ENCODE measurements at regions not wholly inside any gene's neighbourhood (a gene's known extent, or its start where the extent isn't known, plus 50 kb on each side); places are given as distances from the start of the nearest gene placed in this dataset.

DNA sequence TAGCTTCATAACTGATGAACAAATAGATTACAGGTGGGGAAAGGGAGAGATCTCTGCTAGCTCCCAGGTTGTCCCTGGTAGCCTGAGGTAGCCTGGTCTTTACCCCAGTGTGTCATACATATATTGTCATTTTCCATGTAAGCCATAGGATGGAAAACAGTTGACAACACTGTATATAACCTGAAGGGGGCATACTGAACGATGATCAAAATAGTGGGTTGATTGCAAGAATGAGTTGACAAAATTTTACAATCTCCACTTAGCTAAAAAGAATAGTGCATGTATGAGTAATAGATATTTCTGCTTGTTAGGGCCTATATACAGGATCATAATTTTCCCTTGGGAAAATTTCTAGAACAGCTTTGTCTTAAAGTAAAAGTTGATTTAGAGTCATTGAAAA is 304.1 kb upstream of the HAND2 start:
- DNase-seq = no peak

DNA sequence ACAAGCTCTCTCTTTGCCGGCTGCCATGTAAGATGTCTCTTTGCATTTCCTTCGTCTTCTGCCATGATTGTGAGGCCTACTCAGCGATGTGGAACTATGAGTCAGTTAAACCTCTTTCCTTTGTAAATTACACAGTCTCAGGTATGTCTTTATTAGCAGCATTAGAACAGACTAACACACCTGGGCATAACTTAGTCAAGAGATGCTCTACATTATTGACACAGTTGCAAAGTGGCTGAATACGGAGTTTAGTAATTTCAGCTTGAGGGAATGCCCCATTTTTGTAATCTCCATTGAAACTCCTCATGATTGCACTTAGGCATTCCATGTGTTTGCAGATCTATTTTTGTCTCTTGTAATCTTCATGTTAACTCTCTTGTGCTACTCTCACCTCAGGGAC is 299.5 kb upstream of the HAND2 start:
- no peak for DNase-seq

DNA sequence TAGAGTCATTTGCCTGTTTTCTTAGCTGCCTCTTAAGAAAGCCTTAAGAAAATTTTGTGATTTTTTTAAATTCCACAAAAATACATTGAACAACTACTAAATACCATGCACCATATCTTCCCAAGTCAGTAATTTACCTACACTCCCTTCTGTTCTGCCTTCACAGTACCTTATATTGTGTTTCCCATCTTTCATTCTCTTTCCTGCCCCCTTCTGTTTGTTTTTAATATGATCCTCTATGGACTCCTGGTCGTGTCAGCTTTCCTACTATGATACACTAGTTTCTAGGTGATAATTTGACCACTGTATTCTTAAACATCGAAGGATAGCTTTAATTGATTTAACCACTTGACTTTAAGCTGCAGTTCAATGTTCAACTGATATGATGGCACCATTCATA is 297.7 kb upstream of the HAND2 start:
- no peak for DNase-seq

- DNase-seq = no peak
These were observed 291.8 kb upstream of the HAND2 start for GRCh38 chr4:173821876-173822275.

DNA sequence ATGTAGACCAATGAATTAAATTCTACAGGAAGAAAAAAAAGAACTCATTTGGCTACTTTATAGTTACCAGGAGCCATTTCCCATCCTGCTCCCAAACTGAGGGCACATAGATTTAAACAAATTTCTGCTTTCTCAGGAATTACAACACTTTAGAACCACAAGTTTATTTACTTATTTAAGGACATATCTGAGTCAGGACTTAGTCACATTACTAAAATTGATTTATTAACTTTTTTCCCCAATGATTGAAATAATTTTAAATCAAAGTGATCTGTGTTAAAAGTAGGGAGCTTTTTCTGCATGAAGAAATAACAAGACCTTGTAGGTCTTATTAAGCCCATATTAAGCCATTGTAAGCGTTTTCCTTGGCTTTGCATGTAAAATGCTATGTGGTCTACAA is 291.0 kb upstream of the HAND2 start:
- no peak for DNase-seq

- no peak for DNase-seq
These were observed 277.3 kb upstream of the HAND2 start for GRCh38 chr4:173807347-173807746.

DNA sequence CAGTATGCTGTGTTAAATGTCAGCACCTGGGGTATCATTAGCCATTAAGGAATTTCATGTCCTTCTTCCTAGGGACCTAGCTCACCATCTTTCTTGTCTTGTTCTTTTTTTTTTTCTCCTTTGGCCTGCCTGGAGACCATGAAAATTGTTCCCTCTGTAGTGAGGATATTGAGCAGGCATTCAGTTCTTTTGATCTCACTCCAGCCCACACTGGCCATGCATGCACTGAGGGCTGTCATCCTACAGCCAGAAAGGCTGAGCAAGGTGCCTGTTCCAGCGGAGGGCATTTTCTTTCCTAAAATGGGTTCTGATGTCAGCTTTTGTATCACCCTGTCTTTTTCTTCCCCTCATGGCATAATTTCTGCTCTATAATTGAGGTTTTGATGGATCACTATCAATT is 275.9 kb upstream of the HAND2 start:
- DNase-seq = no peak

- DNase-seq = no peak
These were observed 272.6 kb upstream of the HAND2 start for GRCh38 chr4:173802662-173803022.

GRCh38 chr4:173801876-173802661 is 272.0 kb upstream of the HAND2 start:
- no peak for DNase-seq

- no peak for DNase-seq
These were observed 271.3 kb upstream of the HAND2 start for GRCh38 chr4:173801361-173801760.

- DNase-seq = no peak
These were observed 267.3 kb upstream of the HAND2 start for GRCh38 chr4:173797296-173797695.

- no peak for DNase-seq
These were observed 264.6 kb upstream of the HAND2 start for GRCh38 chr4:173794662-173795061.

GRCh38 chr4:173793937-173794510 is 264.0 kb upstream of the HAND2 start:
- no peak for DNase-seq

GRCh38 chr4:173782660-173783059 is 252.6 kb upstream of the HAND2 start:
- DNase-seq = no peak

DNA sequence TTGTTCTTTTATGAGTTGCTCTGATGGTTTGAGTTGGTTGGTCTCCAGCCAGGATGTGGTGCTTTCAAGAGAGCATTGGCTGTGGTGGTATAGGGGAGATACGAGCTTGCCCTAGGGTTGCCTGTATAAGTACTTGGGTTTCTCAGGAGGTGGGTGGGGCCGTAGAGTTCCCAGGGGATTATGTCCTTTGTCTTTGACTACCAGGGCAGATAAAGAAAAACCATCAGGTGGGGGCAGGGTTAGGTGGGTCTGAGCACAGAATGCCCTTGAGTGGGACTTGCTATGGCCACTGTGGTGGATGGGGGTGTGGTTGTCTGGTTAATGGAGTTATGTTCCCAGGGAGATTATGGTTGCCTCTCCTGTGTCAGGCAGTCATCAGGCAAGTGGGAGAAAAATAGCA is 247.9 kb upstream of the HAND2 start:
- no peak for DNase-seq

GRCh38 chr4:173777421-173777820 is 247.4 kb upstream of the HAND2 start:
- DNase-seq = no peak

DNA sequence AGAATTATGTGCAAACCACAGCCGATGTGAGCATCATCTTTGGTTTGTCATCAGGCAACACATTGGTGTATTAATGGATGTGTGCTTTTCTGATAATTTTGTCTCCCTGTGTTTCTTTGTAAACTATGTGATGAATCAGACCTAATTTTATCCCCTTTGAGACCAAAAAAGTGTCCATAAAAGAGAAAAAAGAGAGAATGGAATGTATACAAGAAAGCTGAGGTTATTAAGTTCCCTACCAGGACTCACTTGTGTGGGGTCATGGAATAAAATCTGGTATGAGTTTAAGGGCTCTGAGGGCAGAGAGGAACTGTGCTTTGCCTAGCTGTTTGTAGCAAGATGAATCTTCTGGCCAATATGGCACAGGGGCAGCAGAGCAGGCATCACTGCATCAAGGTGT is 239.5 kb upstream of the HAND2 start:
- DNase-seq = no peak

GRCh38 chr4:173767650-173768049 is 237.6 kb upstream of the HAND2 start:
- DNase-seq = no peak

- no peak for DNase-seq
These were observed 236.2 kb upstream of the HAND2 start for GRCh38 chr4:173766171-173766600.

GRCh38 chr4:173765751-173766150 is 235.7 kb upstream of the HAND2 start:
- DNase-seq = no peak

- DNase-seq = no peak
These were observed 233.4 kb upstream of the HAND2 start for GRCh38 chr4:173763389-173763788.

- DNase-seq = no peak
These were observed 231.9 kb upstream of the HAND2 start for GRCh38 chr4:173761938-173762337.

DNA sequence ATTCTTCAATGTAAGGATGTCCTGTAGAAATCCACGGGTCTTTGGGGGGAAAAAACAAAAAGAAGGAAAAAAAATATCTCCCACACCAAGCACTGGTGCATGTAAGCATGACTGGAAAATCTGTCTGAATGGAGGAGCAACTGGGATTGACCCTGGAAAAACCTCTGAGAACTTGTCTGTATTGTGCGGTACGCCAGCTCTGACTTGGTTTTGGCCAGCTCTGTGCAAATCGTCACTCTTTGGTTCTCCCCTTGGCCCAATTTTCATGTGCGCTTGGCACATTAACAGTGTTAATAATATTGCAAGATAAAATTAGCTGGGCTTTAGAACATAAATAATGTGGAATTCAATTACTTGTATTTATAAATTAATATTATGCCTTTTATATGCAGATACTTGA is 231.2 kb upstream of the HAND2 start:
- no peak for DNase-seq

GRCh38 chr4:173758132-173758531 is 228.1 kb upstream of the HAND2 start:
- no peak for DNase-seq

DNA sequence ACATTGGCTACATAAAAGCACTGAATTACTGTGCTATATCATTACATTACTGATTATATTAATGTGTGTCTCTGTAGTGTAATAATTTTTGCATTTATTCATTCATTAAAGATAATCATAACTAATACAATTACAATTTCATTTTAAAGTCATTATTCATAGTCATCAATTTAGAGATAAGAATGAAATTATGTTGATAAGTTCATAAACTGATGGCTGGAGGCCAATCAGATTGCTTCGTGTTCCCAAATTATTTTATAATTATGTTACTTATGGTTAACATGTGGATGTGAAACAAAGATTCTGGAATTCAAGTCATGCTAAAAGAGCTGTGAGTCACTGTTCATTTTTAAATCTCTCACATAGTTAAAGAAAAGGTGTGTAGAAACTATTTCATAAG is 223.4 kb upstream of the HAND2 start:
- DNase-seq = no peak
